HUDEP-2 (cell line): ENCODE measurements at regions not wholly inside any gene's neighbourhood (a gene's known extent, or its start where the extent isn't known, plus 50 kb on each side); places are given as distances from the start of the nearest gene placed in this dataset.
"Not testable (repeated sequence)": the region's sequence is repeated elsewhere in the genome, so short reads cannot be mapped to it uniquely, and the experiment has no call there.

Experiments
- DNase-seq, 76 experiments: peaks; one replicate each; lab custom pipeline; 2025; ENCODE audit not compliant: unreplicated experiment in 76 of 76; lab: John Stamatoyannopoulos, UW

DNA sequence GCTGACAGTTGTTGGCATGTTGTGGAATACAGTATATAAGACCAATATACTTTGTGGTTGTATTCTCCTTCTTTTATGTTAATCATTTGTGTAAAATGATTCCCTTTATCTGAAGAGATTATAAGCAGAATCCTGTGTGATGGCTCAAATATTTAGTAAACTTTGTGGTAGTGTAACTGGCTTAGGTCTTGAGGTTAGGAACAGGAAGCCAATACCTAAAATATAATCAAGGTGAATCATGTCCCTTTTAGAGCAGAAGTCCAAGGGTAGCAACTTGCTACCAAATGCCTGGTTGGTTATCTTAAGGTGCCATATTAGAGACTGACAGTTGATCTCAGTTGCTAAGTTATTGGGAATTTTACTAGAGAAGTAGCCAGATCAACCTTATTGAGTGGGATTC is 398.5 kb upstream of the ADAMTS5 start:
- DNase-seq, result no peak

DNA sequence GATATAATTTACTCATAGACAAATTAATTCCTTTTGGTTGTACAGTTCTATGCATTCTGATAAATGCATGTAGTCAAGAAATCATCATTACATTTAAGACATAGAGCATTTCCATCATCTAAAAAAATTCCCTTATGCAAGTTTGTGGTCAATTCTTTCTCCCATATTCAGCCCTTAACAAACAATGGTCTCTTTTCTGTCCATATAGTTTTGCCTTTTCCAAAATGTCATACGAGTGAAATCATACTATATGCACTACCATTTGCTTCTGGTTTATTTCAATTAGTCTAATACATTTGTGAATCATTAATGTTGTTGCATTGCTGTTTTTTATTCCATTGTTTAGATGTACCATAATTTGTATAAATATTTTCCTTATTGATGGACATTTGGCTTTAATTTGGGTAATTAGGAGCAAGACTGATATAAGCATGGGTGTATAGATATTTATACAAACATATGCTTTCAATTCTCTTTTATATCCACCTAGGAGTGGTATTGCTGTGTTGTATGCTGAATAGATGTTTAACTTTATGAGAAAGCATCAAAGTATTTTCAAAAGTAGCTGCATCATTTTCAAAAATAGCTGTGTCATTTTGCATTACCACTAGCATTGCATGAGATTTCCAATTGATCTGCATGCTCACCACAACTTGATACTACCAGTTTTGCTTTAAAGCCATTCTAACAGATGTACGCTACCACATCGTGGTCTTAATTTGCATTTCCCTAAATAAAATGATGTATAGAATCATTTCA is 397.0 kb upstream of the ADAMTS5 start:
- DNase-seq, result no peak

- no peak for DNase-seq
These were observed 395.4 kb upstream of the ADAMTS5 start for GRCh38 chr21:27362249-27362648.

- no peak for DNase-seq
These were observed 392.3 kb upstream of the ADAMTS5 start for GRCh38 chr21:27359141-27359540.

GRCh38 chr21:27352885-27353284 is 386.0 kb upstream of the ADAMTS5 start:
- no peak for DNase-seq

DNA sequence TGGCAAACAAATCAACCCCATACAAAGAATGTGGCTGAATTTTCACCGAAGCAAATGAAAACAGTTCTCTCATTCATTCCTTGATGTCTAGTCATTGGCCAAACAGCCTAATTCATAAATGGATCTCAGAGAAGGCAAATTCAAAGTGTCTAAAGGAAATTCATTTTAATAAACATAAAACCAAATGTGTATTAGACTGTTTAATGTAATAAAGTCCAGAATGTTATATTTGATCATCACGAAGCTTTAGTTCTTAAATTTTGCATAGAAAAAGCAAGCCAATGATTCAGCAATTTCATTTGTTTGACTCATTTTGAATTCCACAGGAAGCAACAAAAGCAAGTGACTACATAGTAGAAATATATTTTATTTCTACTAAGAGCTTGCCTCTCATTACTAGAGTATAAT is 379.2 kb upstream of the ADAMTS5 start:
- DNase-seq, result no peak

- DNase-seq, result no peak
These were observed 373.0 kb upstream of the ADAMTS5 start for GRCh38 chr21:27339902-27340301.

DNA sequence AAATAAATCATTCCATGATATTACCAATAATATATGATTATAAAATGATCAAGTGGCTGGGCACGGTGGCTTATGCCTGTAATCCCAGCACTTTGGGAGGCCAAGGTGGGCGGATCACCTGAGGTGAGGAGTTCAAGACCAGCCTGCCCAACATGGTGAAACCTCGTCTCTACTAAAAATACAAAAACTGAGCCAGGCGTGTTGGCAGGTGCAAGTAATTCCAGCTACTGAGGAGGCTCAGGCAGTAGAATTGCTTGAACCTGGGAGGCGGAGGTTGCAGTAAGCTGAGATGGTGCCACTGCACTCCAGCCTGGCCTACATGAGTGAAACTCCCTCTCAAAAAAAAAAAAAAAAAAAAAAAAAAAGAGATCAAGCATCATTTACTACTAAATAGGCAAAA is 371.1 kb upstream of the ADAMTS5 start:
- not testable (repeated sequence) for DNase-seq

DNA sequence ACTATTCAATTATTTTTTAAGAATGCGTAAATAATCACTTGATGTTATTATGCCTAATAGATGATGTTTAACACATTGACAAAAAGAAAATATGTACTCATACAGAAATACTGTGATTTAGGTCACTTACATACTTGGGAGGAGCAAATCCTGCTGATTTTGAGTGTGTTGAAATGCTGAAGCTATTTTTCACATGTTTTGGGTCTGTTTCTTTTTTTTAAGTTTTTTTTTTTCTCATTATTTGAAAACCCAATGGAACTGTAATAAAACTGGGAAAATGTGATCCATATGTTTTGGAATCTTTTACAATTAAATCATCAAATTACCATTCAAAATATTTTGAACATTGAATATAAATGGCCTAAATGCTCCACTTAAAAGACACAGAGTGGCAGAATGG is 366.2 kb upstream of the ADAMTS5 start:
- DNase-seq, result no peak

- DNase-seq, result no peak
These were observed 362.5 kb upstream of the ADAMTS5 start for GRCh38 chr21:27329255-27329851.

GRCh38 chr21:27326301-27326700 is 359.4 kb upstream of the ADAMTS5 start:
- no peak for DNase-seq

DNA sequence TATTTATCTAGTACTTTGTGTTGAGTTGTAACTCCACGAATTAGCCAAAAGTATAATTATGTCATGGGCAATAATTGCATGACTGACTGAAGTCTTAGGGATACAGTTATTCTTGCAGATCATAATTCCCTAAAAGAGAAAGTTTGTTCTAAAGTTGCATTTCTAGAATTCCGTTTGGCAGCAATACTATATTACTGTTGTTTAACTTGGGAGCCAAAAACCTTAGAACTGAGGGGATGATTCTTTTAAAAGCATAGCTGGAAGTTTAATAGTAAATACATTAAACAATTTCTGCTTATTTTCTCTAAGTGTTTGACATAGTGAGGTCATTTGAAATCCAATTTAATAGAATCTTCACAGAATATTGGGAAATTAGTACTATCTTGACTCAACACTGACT is 356.4 kb upstream of the ADAMTS5 start:
- no peak for DNase-seq

- DNase-seq, result no peak
These were observed 354.9 kb upstream of the ADAMTS5 start for GRCh38 chr21:27321791-27322190.

DNA sequence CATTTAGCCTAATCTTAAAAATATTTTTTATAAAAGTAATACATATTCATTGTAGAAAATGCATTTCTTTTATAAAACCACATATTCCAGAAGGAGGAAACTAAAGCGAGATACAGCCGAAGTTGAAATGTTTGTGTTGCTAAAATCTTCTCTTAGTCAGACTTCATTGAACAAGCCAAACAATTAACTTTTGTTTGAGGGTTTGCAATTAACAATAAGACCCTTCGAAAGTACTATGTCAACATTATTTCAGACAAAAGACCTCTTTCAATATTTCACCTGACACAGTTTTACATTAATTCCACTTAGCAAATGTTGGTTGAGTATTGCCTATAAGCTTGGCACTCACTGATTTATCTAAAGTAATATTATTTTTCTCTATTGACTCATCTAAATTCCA is 354.0 kb upstream of the ADAMTS5 start:
- no peak for DNase-seq

DNA sequence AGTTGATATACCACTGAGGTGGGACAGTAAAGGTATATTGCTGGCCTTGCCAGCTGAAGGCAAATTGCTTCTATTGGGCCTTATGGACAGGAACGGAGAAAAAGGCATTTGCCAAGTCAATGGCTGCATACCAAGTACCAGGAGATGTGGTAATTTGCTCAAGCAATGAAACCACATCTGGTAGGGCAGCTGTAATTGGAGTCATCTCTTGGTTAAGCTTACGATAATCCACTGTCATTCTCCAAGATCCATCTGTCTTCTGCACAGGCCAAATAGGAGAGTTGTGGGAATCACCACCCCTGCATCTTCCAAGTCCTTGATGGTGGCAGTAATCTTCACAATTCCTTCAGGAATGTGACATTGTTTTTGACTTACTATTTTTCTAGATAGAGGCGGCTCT is 350.7 kb upstream of the ADAMTS5 start:
- not testable (repeated sequence) for DNase-seq

DNA sequence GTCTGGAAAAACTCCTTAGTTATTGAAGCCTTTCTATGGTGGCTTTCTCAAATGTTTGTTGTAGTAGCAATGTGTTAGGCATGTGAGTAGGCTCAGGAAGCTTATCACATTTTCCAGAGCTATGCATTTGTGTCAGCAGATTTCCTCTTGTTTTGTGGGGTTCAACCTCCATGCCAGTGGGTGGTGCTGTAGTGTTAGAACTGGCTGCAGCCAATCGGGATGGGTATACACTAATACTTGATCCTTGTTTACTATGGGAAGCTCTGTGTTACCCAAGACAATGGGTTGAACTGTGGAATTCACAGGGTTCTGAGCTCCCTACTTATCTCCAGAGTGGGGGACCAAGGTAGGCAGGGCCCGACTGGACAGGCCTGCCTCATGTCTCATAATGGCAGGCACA is 348.5 kb upstream of the ADAMTS5 start:
- DNase-seq, result no peak

DNA sequence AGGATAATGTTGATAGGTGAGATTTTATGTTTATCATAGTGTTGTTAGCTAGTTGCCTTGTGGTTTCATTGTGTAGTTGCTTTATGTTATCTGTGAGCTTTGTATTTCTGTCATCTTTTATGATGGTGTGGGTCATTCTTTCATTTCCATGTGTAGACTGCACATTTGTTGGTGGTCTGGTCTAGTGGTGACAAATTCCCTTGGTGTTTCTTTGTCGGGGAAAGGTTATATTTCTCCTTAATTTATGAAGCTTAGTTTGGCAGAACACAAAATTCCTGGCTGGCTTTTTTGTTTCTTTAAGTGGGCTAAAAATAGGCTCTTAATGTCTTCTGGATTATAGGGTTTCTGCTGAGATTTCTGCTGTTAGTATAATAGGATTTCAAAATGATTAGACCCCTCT is 347.2 kb upstream of the ADAMTS5 start:
- no peak for DNase-seq

DNA sequence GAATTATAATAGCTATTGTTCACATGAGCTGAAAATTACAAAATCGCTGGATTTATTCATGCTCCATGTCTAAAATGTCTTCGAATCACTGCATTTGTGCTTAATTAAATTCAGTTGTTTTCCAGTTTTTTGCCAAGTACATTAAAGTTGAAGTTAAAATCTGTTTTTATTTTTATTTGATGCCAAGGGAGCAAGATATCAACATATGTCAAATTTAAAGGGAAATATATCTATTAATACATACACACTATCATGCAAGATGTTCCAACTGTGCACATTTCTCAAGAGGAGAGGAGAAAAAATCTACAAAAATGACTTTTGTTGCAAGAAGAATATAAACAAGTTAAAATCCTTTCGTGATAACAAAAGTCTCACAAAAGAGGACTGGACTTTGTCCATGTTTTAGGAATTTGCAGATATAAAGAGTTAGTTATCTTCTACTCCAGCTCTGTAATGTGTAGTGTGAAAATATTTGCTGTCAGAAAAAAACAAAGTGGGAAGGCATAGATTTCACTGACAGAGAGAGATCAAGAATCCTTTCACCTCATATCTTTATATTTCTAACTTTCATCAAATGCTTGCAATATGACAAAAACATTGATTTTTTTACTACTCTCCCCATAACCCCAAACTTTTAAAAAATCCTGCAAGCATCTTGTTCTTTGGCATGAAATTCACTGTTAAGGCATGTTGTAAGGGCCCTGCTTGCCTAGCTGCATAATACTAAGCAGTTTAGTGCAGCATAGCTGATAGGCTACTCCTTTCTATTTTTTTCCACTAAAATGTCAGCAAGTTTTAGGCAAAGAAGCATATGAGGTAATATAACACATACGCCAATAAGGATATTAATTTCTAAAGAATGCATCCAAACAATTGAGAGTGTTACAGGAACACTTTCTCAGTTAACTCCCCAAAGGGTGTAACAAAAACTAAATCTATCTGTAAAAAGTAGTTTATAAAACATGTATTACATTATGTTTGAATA is 340.2 kb upstream of the ADAMTS5 start:
- DNase-seq, result no peak

GRCh38 chr21:27306206-27306605 is 339.3 kb upstream of the ADAMTS5 start:
- DNase-seq, result no peak

DNA sequence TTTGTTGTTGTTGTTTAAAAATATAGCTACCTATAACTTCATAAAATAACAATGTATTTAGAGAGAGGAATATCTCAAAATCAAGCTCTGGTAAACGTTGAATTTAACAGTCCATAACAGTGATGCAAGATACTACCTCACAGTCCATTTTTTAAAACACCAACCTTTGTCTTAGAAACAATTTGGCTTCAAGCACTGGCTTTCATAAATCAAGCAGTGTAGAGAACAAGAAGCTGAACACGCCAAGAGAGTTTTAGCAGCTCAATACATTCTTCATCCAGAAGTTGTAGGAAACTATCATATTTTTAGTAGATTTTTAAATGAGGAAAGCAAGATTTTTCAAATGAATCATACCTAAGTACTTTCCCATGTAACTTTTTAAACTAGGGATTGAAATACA is 334.3 kb upstream of the ADAMTS5 start:
- no peak for DNase-seq

- no peak for DNase-seq
These were observed 333.9 kb upstream of the ADAMTS5 start for GRCh38 chr21:27300770-27301169.
